Renal cortex interstitium (tissue), 11 donors: ENCODE measurements at regions not wholly inside any gene's neighbourhood (a gene's known extent, or its start where the extent isn't known, plus 50 kb on each side); places are given as distances from the start of the nearest gene placed in this dataset.
"Not testable (repeated sequence)": the region's sequence is repeated elsewhere in the genome, so short reads cannot be mapped to it uniquely, and the experiment has no call there.

Experiments
- DNase-seq, 11 donors: peaks; one replicate each; pipeline ENCODE4 v3.0.0-alpha.2; 2013; ENCODE audit warnings: low read depth in 9 of 11, low spot score in 4 of 11; ENCODE audit errors: extremely low read depth in 1 of 11

- no peak for DNase-seq
Measured at GRCh38 chrY:14340459-14341143, 183.7 kb upstream of the NLGN4Y start.

DNA sequence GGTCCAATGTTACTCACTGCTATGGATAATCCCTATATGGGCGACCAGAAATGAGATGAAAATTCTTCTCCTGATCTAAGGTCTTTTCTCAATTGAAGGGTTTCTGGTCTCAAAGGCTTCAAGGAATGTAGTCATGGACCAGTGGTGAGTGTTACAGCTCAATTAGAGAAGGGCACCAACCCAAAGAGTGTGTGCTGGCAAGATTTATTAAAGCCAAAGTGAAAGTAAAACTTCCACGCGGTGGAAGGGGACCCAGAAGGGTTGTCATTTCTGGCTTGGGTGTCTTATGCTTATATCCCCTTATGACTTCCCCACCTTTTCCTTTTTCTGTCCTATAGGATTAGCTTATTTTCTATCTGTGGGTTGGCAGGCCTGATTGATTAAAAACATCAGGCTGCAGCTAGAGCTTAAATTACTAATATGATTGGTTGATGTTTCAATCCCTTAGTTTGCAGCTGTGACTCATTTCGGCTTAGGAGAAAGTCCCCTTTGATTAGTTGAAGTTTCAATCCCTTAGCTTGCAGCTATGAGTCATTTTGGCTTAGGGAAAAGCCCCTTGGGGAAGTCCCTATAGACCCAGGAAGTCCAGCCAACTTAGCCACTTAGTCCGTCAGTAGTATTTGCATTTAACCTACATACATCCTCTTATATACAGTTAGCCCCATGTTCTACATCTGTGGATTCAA is 179.5 kb upstream of the NLGN4Y start:
- no peak for DNase-seq

GRCh38 chrY:14351590-14351989 is 172.7 kb upstream of the NLGN4Y start:
- DNase-seq: no peak

- DNase-seq: no peak
Measured at GRCh38 chrY:14356154-14356553, 168.2 kb upstream of the NLGN4Y start.

- DNase-seq: no peak
Measured at GRCh38 chrY:14360748-14361500, 163.4 kb upstream of the NLGN4Y start.

- DNase-seq: no peak
Measured at GRCh38 chrY:14373608-14374007, 150.7 kb upstream of the NLGN4Y start.

- no peak for DNase-seq
Measured at GRCh38 chrY:14378217-14378616, 146.1 kb upstream of the NLGN4Y start.

GRCh38 chrY:14410549-14411030 is 113.7 kb upstream of the NLGN4Y start:
- not testable (repeated sequence) for DNase-seq

- DNase-seq: no peak
Measured at GRCh38 chrY:14411334-14411733, 113.0 kb upstream of the NLGN4Y start.

DNA sequence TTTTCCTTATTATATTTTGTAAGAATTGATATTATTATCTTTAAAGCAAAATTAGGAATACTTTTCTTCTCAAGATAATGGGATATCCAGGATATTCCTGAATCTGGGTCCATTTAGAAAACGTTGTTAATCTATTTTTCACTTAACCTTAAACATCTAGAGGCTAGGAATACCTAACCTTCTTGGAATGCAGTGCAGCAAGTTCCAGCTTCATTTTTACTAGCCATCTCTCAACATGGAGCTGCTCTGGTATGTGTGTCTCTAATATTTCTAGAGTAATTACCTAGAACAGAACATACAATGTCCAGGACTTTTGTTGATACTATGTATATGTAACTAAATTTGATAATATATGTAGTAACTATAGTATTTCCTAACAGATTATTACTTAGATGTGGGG is 87.8 kb upstream of the NLGN4Y start:
- no peak for DNase-seq

GRCh38 chrY:14437626-14438025 is 86.7 kb upstream of the NLGN4Y start:
- DNase-seq: no peak

DNA sequence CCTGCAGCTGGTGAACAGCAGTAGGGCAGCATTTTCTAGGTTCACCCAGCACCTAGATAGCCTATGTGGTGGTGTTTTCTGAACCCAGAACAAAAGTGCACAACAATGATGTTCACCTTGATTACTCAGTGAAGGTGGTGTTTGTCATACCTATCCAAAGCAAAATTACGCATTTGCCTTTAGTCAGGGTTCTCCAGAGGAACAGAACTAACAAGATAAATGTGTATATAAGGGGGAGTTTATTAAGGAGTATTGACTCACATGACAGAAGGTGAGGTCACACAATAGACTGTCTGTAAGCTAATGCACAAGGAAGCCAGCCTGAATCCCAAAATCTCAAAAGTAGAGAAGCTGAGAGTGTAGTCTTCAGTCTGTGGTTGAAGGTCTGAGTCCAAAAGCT is 85.9 kb upstream of the NLGN4Y start:
- DNase-seq: no peak

DNA sequence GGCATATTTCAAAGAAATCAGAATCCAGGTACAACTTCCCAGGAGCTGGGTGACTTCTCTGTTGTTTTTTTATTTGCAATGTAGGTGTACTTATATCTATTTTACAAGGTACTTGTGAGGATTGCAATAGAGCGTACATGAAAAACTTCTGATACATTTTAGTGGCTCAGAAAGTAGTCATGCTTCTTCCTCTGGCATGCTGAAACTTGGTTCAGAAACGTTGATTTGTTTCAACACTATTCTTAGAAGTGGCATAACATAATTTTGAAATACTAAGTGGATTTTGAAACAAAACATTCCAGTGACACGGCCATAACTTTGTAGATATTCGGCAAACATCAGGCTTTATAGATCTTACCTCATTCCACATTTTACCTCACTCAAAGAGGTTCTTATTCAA is 79.8 kb upstream of the NLGN4Y start:
- no peak for DNase-seq

- no peak for DNase-seq
Measured at GRCh38 chrY:14468151-14468683, 56.1 kb upstream of the NLGN4Y start.

DNA sequence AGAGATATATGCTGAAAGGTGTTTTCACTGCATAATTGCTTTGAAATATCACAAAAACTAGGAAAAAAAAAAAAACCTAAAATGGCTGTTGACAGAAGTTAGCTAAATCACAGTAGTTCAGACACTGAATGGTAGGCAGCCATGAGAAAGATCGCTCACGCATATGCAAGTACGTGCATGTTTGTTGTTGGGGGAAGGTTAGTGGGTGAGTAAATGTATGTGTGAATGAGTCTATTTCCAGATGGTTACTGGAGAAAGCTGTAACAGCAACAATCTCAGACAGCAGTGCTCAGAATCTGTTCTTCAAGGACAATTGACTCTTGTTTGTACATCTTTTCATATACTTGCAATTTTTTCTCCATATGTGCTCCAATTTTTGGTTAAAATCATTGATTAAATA is 51.9 kb upstream of the NLGN4Y start:
- no peak for DNase-seq

GRCh38 chrY:14473320-14473719 is 51.0 kb upstream of the NLGN4Y start:
- no peak for DNase-seq
